ENCODE measurements at regions not wholly inside any gene's neighbourhood (a gene's known extent, or its start where the extent isn't known, plus 50 kb on each side); places are given as distances from the start of the nearest gene placed in this dataset.
"Not testable (repeated sequence)": the region's sequence is repeated elsewhere in the genome, so short reads cannot be mapped to it uniquely, and the experiment has no call there.

DNA sequence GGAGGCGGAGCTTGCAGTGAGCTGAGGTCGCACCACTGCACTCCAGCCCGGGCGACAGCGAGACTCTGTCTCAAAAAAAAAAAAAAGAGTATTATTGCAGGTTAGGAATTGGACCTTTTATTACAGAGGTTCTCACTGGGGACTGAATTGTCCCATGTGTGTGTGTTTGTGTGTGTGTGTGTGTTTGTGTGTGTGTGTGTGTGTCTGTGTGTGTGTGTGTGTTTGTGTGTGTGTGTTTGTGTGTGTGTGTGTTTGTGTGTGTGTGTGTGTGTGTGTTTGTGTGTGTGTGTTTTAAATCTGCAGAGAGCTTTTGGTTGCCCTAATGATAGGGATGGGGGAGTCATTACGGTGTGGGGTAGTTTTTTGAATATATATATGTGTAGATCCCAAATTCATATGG is 84.9 kb downstream of the NPIPA7 start:
- TF ChIP-seq, protein P1, sequence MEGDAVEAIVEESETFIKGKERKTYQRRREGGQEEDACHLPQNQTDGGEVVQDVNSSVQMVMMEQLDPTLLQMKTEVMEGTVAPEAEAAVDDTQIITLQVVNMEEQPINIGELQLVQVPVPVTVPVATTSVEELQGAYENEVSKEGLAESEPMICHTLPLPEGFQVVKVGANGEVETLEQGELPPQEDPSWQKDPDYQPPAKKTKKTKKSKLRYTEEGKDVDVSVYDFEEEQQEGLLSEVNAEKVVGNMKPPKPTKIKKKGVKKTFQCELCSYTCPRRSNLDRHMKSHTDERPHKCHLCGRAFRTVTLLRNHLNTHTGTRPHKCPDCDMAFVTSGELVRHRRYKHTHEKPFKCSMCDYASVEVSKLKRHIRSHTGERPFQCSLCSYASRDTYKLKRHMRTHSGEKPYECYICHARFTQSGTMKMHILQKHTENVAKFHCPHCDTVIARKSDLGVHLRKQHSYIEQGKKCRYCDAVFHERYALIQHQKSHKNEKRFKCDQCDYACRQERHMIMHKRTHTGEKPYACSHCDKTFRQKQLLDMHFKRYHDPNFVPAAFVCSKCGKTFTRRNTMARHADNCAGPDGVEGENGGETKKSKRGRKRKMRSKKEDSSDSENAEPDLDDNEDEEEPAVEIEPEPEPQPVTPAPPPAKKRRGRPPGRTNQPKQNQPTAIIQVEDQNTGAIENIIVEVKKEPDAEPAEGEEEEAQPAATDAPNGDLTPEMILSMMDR (IDR thresholded peaks at IDR 0.05; ENCODE audit: insufficient read depth, low read depth, low read length) = not testable (repeated sequence)
- TF ChIP-seq EZH2 (IDR thresholded peaks at IDR 0.05; ENCODE audit: insufficient read depth, low read length) = not testable (repeated sequence)

Measured in astrocyte (in vitro differentiated cells and primary cell).